ENCODE measurements at regions not wholly inside any gene's neighbourhood (a gene's known extent, or its start where the extent isn't known, plus 50 kb on each side); places are given as distances from the start of the nearest gene placed in this dataset.

DNA sequence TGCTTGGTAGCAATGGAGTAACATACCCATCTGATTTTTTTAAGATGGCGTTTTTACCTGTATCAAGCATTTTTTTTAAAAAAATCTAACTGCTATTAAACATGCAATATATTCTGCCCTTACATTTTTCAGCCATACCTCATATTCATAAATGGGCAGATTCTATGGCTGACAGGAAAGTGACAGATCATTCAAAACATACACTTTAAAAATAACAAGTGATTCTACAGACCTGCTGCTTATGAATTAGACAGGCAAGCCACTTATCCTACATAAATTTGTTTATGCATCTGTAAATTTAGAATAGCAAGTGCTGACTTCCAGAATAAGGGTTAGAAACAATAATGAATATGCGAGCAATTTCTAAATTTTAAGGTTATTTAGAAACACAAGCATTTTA is 82.7 kb downstream of the TBXT start:
- Histone ChIP-seq H3K27me3 (ENCODE audit: insufficient read depth) (0 out of 2 replicates have a peak, but pooled peaks cover 3% of the 10 kb centered on the region), H4K20me1 (replicated peaks; ENCODE audit: insufficient read depth) (no peaks in the 10 kb centered on the region), H3K9me2 (ENCODE audit: insufficient read depth) (no peaks in the 10 kb centered on the region), H3K4me3 (no peak overlapping the region), H3K79me2 (replicated peaks; ENCODE audit: insufficient read depth) (no peaks in the 10 kb centered on the region), H3K36me3 (ENCODE audit: insufficient read depth) (no peaks in the 10 kb centered on the region), H2AFZ (no peak overlapping the region), H3K4me1 (ENCODE audit: insufficient read depth) (no peaks in the 10 kb centered on the region), H3K27ac (ENCODE audit: low read depth) (no peak overlapping the region), H3F3A (replicated peaks; ENCODE audit: low read depth) (no peaks in the 10 kb centered on the region), H3K4me2 (no peak overlapping the region)
- Mint-ChIP-seq H3K4me3 (no peak overlapping the region), H3K27ac (no peak overlapping the region), H3K27me3 (ENCODE audit: insufficient read depth, low read depth, poor library complexity) (no peaks in the 10 kb centered on the region), H3K9me3 (peaks cover 3% of the 10 kb centered on the region; the same call in 2 of the 3 replicates), H3K36me3 (ENCODE audit: low read depth) (no peaks in the 10 kb centered on the region), H3K4me1 (peaks cover 6% of the 10 kb centered on the region)
- DNase-seq (ENCODE audit: low spot score) (no peak), ATAC-seq (no peak)
- TF ChIP-seq, protein P1, sequence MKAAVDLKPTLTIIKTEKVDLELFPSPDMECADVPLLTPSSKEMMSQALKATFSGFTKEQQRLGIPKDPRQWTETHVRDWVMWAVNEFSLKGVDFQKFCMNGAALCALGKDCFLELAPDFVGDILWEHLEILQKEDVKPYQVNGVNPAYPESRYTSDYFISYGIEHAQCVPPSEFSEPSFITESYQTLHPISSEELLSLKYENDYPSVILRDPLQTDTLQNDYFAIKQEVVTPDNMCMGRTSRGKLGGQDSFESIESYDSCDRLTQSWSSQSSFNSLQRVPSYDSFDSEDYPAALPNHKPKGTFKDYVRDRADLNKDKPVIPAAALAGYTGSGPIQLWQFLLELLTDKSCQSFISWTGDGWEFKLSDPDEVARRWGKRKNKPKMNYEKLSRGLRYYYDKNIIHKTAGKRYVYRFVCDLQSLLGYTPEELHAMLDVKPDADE (IDR thresholded peaks at IDR 0.05) = no peak
- TF ChIP-seq, protein P2, sequence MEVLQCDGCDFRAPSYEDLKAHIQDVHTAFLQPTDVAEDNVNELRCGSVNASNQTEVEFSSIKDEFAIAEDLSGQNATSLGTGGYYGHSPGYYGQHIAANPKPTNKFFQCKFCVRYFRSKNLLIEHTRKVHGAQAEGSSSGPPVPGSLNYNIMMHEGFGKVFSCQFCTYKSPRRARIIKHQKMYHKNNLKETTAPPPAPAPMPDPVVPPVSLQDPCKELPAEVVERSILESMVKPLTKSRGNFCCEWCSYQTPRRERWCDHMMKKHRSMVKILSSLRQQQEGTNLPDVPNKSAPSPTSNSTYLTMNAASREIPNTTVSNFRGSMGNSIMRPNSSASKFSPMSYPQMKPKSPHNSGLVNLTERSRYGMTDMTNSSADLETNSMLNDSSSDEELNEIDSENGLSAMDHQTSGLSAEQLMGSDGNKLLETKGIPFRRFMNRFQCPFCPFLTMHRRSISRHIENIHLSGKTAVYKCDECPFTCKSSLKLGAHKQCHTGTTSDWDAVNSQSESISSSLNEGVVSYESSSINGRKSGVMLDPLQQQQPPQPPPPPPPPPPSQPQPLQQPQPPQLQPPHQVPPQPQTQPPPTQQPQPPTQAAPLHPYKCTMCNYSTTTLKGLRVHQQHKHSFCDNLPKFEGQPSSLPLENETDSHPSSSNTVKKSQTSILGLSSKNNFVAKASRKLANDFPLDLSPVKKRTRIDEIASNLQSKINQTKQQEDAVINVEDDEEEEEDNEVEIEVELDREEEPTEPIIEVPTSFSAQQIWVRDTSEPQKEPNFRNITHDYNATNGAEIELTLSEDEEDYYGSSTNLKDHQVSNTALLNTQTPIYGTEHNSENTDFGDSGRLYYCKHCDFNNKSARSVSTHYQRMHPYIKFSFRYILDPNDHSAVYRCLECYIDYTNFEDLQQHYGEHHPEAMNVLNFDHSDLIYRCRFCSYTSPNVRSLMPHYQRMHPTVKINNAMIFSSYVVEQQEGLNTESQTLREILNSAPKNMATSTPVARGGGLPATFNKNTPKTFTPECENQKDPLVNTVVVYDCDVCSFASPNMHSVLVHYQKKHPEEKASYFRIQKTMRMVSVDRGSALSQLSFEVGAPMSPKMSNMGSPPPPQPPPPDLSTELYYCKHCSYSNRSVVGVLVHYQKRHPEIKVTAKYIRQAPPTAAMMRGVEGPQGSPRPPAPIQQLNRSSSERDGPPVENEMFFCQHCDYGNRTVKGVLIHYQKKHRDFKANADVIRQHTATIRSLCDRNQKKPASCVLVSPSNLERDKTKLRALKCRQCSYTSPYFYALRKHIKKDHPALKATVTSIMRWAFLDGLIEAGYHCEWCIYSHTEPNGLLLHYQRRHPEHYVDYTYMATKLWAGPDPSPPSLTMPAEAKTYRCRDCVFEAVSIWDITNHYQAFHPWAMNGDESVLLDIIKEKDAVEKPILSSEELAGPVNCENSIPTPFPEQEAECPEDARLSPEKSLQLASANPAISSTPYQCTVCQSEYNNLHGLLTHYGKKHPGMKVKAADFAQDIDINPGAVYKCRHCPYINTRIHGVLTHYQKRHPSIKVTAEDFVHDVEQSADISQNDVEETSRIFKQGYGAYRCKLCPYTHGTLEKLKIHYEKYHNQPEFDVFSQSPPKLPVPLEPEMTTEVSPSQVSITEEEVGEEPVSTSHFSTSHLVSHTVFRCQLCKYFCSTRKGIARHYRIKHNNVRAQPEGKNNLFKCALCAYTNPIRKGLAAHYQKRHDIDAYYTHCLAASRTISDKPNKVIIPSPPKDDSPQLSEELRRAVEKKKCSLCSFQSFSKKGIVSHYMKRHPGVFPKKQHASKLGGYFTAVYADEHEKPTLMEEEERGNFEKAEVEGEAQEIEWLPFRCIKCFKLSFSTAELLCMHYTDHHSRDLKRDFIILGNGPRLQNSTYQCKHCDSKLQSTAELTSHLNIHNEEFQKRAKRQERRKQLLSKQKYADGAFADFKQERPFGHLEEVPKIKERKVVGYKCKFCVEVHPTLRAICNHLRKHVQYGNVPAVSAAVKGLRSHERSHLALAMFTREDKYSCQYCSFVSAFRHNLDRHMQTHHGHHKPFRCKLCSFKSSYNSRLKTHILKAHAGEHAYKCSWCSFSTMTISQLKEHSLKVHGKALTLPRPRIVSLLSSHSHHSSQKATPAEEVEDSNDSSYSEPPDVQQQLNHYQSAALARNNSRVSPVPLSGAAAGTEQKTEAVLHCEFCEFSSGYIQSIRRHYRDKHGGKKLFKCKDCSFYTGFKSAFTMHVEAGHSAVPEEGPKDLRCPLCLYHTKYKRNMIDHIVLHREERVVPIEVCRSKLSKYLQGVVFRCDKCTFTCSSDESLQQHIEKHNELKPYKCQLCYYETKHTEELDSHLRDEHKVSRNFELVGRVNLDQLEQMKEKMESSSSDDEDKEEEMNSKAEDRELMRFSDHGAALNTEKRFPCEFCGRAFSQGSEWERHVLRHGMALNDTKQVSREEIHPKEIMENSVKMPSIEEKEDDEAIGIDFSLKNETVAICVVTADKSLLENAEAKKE (CRISPR knock-in tag; IDR thresholded peaks at IDR 0.05) = no peak

DNA sequence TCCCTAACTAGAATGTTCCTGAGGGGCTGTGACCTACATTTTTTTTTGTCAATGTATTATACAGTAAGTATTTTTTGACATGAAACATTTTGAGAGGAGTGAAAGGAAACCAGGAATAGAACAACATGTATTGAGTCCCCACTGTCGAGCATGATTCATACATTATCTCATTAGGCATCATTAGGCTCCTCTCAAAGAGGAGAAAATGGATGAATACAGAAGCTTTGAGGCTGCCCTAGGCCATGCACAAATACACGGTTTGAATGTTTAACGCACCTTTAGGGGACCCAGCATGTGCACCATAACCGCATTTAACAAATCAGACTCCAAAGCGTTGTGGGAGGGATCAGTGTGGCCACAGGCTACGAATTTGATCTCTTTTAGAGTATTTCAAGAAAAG is 87.8 kb downstream of the TBXT start:
- H3K4me1 Mint-ChIP-seq = no peaks in the 10 kb centered on the region
- DNase-seq (ENCODE audit: low spot score) (no peak), ATAC-seq (no peak)
- H3K36me3 Mint-ChIP-seq (ENCODE audit: low read depth) = no peaks in the 10 kb centered on the region
- no peak overlapping the region for H2AFZ ChIP-seq
- H3K27me3 ChIP-seq (ENCODE audit: insufficient read depth) = no peaks in the 10 kb centered on the region
- no peak overlapping the region for H3K27ac Mint-ChIP-seq
- H3K4me3 Mint-ChIP-seq = no peak overlapping the region
- no peaks in the 10 kb centered on the region for H3K4me1 ChIP-seq (ENCODE audit: insufficient read depth)
- no peaks in the 10 kb centered on the region for H4K20me1 ChIP-seq (replicated peaks; ENCODE audit: insufficient read depth)
- peaks cover 1% of the 10 kb centered on the region for H3K27me3 Mint-ChIP-seq (ENCODE audit: insufficient read depth, low read depth, poor library complexity)
- H3K36me3 ChIP-seq (ENCODE audit: insufficient read depth) = no peaks in the 10 kb centered on the region
- no peaks in the 10 kb centered on the region for H3K79me2 ChIP-seq (replicated peaks; ENCODE audit: insufficient read depth)
- no peak overlapping the region for H3K4me3 ChIP-seq
- no peaks in the 10 kb centered on the region for H3F3A ChIP-seq (replicated peaks; ENCODE audit: low read depth)
- H3K9me3 Mint-ChIP-seq = no peaks in the 10 kb centered on the region
- H3K27ac ChIP-seq (ENCODE audit: low read depth) = no peak overlapping the region
- H3K9me2 ChIP-seq (ENCODE audit: insufficient read depth) = no peaks in the 10 kb centered on the region
- no peak overlapping the region for H3K4me2 ChIP-seq
- TF ChIP-seq, protein P3, sequence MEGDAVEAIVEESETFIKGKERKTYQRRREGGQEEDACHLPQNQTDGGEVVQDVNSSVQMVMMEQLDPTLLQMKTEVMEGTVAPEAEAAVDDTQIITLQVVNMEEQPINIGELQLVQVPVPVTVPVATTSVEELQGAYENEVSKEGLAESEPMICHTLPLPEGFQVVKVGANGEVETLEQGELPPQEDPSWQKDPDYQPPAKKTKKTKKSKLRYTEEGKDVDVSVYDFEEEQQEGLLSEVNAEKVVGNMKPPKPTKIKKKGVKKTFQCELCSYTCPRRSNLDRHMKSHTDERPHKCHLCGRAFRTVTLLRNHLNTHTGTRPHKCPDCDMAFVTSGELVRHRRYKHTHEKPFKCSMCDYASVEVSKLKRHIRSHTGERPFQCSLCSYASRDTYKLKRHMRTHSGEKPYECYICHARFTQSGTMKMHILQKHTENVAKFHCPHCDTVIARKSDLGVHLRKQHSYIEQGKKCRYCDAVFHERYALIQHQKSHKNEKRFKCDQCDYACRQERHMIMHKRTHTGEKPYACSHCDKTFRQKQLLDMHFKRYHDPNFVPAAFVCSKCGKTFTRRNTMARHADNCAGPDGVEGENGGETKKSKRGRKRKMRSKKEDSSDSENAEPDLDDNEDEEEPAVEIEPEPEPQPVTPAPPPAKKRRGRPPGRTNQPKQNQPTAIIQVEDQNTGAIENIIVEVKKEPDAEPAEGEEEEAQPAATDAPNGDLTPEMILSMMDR (conservative IDR thresholded peaks at IDR 0.05; ENCODE audit: low read depth in 2 of 2) = no peak

Data from GM23338 (cell line).